GOT3 (cell line): ENCODE measurements at regions not wholly inside any gene's neighbourhood (a gene's known extent, or its start where the extent isn't known, plus 50 kb on each side); places are given as distances from the start of the nearest gene placed in this dataset.
"Not testable (repeated sequence)": the region's sequence is repeated elsewhere in the genome, so short reads cannot be mapped to it uniquely, and the experiment has no call there.

Experiments
- DNase-seq: peaks from one replicate; lab custom pipeline; 2025; ENCODE audit warnings: mixed read lengths; lab: John Stamatoyannopoulos, UW

- peak; percentile 18 for DNase-seq
Measured at GRCh38 chr15:77944002-77944867, 133.3 kb downstream of the TBC1D2B start.

GRCh38 chr15:77942611-77943211 is 134.8 kb downstream of the TBC1D2B start:
- no peak for DNase-seq

- DNase-seq, result not testable (repeated sequence)
Measured at GRCh38 chr15:77941090-77941827, 136.3 kb downstream of the TBC1D2B start.

DNA sequence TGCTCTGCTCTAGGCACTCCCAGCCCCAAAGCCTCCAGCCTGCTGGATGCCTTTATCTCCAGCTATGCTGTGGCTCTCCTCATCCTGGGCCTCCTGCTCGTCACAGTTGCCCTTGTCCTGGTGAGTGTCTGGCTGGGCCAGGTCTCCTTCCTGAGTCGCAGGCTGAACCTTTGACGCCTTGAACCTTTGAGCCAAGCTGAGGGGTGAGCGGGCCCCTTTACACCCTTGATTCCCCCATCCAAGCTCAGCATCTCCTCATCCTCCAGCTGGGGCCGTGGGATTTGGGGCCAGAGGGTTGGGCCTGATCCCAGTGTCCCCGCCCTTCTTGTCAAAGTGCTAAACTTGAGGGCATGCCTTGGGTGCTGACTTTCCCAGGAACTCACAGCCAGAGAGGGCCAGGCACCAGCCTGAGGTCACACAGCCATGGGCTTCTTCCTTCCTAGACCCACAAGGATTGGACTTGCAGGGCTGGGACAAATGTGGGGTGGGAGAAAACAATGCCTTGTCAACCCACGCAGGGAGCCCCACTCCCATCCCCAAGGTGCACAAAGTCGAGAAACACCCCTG is 137.0 kb downstream of the TBC1D2B start:
- DNase-seq, result no peak

DNA sequence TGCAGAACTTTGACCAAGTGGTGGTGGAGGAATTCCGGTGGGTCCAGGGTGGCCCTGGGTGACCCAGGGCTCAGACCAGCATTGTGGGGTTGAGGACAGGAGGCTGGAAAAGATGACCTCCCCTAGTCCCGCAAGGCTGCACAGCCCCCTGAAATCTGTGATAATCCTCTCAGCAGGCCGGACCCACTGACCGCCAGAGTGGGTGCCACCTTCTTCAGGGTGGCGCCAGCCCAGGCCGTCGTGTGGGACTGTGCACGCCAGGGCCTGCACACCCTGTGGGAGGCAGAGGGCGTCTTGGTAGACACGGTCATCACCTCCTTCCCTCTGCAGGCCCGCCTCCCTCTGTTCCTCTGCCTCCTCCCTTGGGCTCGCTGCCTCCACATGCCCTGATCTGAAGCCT is 137.7 kb downstream of the TBC1D2B start:
- no peak for DNase-seq

- not testable (repeated sequence) for DNase-seq
Measured at GRCh38 chr15:77939026-77939425, 138.5 kb downstream of the TBC1D2B start.

DNA sequence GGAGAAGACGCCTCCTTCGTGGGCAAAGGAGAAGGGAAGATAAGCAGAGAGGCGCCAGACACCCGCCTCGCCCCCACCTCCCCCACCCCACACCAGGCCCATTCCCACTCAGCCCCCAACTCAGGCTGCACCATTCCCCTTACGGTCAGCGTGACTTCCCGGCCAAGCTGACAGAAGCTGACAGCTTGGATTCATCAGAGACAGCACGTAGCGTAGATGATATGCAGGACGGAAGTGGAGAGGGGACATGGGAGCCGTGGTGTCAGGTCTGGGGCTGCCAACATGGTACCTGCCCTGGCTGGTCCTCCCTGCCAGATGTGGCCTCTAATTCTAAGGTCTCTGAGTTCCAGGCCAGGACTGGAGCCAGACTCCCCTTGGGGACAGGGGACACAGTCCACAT is 139.0 kb downstream of the TBC1D2B start:
- not testable (repeated sequence) for DNase-seq

DNA sequence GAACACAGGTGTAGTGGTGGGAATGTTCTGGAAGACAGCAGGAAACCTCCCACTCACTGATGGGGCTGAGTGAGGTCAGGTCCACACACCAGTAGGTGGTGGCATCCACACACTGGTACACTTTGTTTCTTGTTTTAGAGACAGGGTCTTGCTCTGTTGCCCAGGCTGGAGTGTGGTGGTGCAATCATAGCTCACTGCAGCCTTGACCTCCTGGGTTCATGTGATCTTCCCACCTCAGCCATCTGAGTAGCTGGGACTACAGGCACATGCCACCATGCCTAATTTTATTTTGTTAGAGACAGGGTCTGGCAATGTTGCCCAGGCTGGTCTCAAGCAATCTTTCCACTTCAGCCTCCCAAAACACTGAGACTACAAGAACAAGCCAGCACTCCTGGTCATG is 140.9 kb downstream of the TBC1D2B start:
- DNase-seq, result not testable (repeated sequence)

DNA sequence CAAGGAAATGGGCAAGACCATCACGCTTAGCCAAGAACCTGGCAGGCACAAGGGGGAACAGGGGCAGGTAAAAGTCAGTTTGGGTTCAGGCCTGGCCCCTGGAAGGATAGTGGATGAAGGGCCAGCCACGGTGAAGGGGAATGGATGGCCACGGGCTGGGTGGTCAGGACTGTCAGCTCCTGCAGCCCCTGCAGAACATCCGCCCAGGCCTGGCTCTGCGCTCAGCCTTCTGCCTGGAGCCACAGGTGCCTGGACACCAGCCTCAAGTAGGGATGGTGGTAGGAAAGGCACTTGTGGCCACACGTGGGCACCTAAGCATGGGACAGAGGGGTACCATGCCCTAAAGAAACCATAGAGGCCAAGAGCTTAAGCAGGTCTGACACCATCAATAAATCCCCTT is 143.0 kb downstream of the TBC1D2B start:
- DNase-seq, result not testable (repeated sequence)

DNA sequence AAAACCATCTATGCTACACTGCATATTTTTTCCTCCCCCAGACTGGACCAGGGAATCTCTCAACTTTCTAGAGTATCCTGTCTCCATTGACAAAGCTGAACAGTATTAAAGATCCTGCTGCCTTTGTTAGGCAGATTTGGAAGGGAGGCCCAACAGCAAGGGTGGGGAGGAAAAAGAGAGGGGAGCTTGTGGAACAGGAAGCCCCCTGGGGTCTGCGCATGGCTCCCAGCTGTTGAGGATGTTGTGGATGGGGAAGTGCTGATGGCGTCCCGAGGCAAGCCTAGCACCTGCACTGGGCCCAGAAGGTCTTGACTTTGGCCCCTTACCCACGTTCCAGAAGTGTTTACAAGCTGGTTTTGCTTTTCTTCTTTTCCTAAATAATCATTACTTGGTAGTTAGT is 146.6 kb downstream of the TBC1D2B start:
- DNase-seq, result not testable (repeated sequence)

- not testable (repeated sequence) for DNase-seq
Measured at GRCh38 chr15:77930490-77930889, 147.0 kb downstream of the TBC1D2B start.

GRCh38 chr15:77926789-77927188 is 150.7 kb downstream of the TBC1D2B start:
- DNase-seq, result not testable (repeated sequence)

- not testable (repeated sequence) for DNase-seq
Measured at GRCh38 chr15:77926296-77926695, 151.2 kb downstream of the TBC1D2B start.

- not testable (repeated sequence) for DNase-seq
Measured at GRCh38 chr15:77925101-77925500, 152.4 kb downstream of the TBC1D2B start.

GRCh38 chr15:77921664-77922063 is 155.8 kb downstream of the TBC1D2B start:
- no peak for DNase-seq

DNA sequence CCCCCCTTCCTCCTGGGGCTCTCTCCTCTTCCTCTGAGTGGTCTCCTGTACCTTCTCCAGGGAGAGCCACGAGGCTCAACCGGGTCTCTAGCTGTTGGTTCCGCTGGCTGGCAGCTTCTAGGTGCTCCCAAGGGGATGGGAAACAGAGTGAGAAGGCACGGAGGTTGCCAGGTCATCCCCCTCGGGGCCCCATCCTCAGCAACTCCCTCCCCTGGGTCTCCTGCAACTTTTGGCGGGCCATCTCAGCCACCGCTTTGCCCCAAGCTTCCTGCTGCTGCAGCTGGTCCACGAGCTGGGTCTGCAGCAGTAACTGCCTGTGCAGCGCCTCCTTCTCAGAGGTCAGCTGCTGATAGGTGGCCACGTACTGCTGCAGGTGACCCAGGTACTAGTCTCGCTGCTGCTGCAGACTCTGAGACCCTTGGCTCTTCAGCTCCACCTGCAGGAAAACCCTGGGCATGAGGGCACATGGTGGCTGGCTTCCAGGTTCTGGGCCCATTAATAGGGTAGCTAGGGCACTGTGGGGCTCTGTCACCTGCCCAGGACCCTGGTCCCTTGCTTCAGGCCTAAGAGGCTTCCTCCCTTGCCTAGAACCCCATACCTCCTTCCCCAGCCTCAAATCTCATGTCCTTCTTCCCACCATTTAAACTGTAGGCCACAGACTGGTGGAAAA is 160.4 kb downstream of the TBC1D2B start:
- DNase-seq, result not testable (repeated sequence)

- not testable (repeated sequence) for DNase-seq
Measured at GRCh38 chr15:77915961-77916330, 161.6 kb downstream of the TBC1D2B start.

DNA sequence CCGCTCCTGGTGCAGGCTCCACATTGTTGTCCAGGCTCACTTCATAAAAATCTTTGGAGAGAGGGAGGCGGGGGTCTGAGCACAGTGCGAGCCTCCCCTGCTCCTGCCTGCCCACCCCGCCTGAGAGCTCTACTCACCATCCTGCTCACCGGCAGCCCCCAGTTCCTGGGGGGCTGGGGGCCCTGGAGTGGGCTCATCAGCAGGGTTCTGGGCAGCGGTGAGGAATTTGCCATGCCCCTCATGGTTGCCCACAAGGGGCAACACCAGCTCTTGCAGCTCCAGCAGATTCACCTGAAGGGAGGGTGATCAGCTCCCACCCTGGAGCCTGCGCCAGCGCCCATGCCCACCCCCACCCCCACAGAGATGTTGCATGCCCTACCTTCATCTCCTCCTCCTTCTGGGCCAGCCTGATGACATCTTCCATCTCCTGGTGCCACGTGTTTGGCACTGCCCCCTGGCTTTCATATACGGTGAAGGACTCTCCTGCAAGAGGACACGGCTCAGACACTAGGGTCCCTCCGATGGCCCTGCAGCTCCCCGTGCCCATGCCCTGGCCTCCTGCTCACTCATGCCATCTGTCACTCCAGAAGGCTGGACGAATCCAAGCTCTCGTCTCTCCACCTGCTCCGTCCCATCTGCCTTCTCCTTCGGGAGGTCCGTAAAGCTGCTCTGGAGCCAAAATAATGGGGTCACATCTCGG is 162.1 kb downstream of the TBC1D2B start:
- DNase-seq, result no peak

- not testable (repeated sequence) for DNase-seq
Measured at GRCh38 chr15:77914531-77914930, 163.0 kb downstream of the TBC1D2B start.

GRCh38 chr15:77910030-77910911 is 167.2 kb downstream of the TBC1D2B start:
- DNase-seq, result peak; percentile 46
